ENCODE measurements at regions not wholly inside any gene's neighbourhood (a gene's known extent, or its start where the extent isn't known, plus 50 kb on each side); places are given as distances from the start of the nearest gene placed in this dataset.
A peak's percentile ranks its signal among the peaks of the same experiment; 100 is the strongest.

- no peak; a peak in 1 of 4 replicates for TF ChIP-seq MNT (conservative IDR thresholded peaks at IDR 0.05)
- TF ChIP-seq CBFA2T3 (IDR thresholded peaks at IDR 0.05): no peak
- no peak for TF ChIP-seq ARID3A (IDR thresholded peaks at IDR 0.05; ENCODE audit: borderline replicate concordance, low read depth, low read length)
- TF ChIP-seq TAL1 (IDR thresholded peaks at IDR 0.05): no peak
- TF ChIP-seq C11orf30 (IDR thresholded peaks at IDR 0.05; ENCODE audit: low read depth): no peak
- peak; percentile 97 for TF ChIP-seq SMAD4 (CRISPR knock-in tag; conservative IDR thresholded peaks at IDR 0.05)
- no peak for TF ChIP-seq RBM14 (IDR thresholded peaks at IDR 0.05; ENCODE audit: borderline replicate concordance, insufficient read depth, low read depth, low read length)
- no peak for TF ChIP-seq BHLHE40 (IDR thresholded peaks at IDR 0.05; ENCODE audit: low read length)
- no peak for TF ChIP-seq PHF20 (IDR thresholded peaks at IDR 0.05; ENCODE audit: partially characterized antibody)
- no peak for TF ChIP-seq HNRNPL (IDR thresholded peaks at IDR 0.05; ENCODE audit: low read depth, low read length)
- TF ChIP-seq ZBTB7A (IDR thresholded peaks at IDR 0.05; ENCODE audit: borderline replicate concordance, control insufficient read depth, low read depth, low read length): no peak
- TF ChIP-seq CREB1 (IDR thresholded peaks at IDR 0.05): no peak
- no peak for TF ChIP-seq CREB1 (CRISPR knock-in tag; IDR thresholded peaks at IDR 0.05)
- TF ChIP-seq GTF2A2 (tag; IDR thresholded peaks at IDR 0.05): peak; percentile 95
- TF ChIP-seq CC2D1A (IDR thresholded peaks at IDR 0.05): no peak
- TF ChIP-seq MLLT1 (IDR thresholded peaks at IDR 0.05): no peak
- no peak for TF ChIP-seq PHB (CRISPR knock-in tag; IDR thresholded peaks at IDR 0.05)
- no peak for TF ChIP-seq ZNF140 (CRISPR knock-in tag; IDR thresholded peaks at IDR 0.05)
- no peak; the same call in 1 of the 2 replicates for TF ChIP-seq CLOCK (CRISPR knock-in tag; IDR thresholded peaks at IDR 0.05; ENCODE audit: borderline replicate concordance)
- no peak for TF ChIP-seq MTA3 (IDR thresholded peaks at IDR 0.05; ENCODE audit: borderline replicate concordance)
- TF ChIP-seq ZNF408 (CRISPR knock-in tag; IDR thresholded peaks at IDR 0.05; ENCODE audit: low read depth): no peak
- no peak for TF ChIP-seq SMARCC2 (IDR thresholded peaks at IDR 0.05; ENCODE audit: low read depth)
- no peak for TF ChIP-seq TFAM (CRISPR knock-in tag; conservative IDR thresholded peaks at IDR 0.05)
Observed at GRCh38 chr6:106886922-106887797, 87.4 kb downstream of the CD24 start (continued).

Measured in K562 (cell line).